GM12874 (cell line): ENCODE measurements at regions not wholly inside any gene's neighbourhood (a gene's known extent, or its start where the extent isn't known, plus 50 kb on each side); places are given as distances from the start of the nearest gene placed in this dataset.

ENCODE experiments used
- TF ChIP-seq, protein P1 (sequence below): IDR thresholded peaks from 2 replicates; pipeline ENCODE4 v1.5.1; 2011; ENCODE audit warnings: low read depth, mild to moderate bottlenecking, control low read depth, low read length, moderate library complexity; ENCODE audit not compliant: insufficient read depth

DNA sequence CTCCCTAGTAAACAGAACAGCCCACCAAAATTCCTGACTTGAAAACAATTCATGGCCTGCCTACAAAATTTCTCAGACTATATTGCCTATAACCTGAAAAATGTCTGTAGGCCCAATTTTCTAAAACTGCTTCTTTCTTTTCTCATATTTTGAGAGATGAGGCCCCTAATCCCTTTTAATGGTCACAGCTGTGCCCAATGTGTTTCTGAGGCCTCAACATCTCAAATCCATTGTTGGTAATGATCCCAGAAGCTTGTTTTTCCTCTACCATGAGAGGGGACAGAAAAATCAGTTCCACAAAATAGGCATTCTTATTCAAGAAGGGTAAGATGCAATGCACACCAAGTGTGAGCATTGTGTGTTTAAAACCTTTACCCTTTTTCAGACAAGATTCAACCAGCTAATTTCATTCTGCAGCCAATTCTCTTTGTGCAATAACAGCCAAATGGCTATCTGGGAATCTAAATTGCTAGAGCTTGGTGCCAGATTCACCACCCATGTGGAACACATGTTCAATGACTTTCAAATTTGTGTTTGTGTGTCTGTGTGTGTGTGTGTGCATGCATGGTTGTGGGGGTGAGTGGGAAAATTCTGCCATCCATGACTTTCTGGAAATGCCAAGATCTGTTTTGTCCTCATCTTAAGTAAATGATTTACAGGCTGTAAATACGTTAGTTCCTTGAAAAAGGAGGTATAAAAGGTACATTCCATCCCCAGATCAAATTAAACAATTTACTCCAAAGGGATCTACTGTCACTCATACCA, 319.5 kb downstream of the TNS1 start:
- TF ChIP-seq, protein P1, sequence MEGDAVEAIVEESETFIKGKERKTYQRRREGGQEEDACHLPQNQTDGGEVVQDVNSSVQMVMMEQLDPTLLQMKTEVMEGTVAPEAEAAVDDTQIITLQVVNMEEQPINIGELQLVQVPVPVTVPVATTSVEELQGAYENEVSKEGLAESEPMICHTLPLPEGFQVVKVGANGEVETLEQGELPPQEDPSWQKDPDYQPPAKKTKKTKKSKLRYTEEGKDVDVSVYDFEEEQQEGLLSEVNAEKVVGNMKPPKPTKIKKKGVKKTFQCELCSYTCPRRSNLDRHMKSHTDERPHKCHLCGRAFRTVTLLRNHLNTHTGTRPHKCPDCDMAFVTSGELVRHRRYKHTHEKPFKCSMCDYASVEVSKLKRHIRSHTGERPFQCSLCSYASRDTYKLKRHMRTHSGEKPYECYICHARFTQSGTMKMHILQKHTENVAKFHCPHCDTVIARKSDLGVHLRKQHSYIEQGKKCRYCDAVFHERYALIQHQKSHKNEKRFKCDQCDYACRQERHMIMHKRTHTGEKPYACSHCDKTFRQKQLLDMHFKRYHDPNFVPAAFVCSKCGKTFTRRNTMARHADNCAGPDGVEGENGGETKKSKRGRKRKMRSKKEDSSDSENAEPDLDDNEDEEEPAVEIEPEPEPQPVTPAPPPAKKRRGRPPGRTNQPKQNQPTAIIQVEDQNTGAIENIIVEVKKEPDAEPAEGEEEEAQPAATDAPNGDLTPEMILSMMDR, result no peak

DNA sequence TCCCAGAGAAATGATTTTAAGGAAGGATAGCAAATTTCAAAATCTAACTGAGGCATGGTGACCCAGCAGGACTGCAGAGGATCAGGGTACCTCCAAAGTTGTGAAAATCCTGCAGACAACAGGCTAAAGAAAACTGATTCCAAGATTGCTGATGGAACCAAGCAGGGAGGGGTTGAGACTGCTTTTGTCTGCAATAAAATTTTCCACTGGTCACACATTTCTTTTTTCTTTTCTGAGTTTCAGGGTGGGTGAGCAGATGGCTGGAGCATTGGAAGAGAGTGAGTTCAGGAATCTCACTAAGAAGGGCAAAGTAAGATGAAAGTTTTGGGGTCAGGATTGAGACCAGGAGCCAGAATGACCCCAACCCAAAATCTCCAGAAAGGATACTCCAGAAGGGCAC, 321.0 kb downstream of the TNS1 start:
- TF ChIP-seq, protein P1, result no peak

DNA sequence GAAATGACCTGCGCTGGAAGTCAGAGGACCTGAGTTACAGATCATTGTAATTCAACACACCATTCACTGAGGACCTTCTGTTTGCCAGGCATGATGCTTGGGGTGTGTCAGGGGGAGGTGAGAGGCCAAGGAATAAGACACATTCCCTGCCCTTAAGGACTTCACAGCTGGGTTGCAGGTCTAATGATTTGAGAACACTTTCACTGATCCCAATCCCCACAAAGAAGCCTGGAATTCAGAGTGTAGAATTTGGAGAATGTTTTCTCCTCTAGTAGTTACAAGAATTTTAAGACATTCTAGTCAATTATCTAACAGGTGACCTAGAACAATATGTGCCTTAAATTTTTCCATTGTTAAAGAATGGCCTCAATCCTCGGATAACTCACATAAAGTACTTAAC, 322.4 kb downstream of the TNS1 start:
- TF ChIP-seq, protein P1, result no peak

DNA sequence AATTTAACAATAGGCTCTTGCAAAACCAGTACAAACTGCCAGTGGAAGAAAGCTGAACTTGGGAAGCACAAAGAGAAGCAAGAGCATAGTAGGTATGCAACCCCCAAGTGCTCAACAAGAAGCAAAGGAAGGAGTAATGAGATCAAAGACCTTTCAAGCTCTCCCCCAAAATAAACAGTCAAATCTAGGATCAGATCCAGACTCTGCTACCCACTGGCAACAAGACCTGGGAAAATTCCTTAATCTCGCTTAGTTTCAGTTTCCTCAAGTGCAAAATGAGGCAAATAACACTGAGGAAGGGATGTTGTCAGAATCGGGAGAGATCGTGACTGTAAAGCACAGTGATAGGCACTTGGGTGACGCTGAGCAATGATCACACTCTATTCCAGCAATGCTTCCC, 329.2 kb downstream of the TNS1 start:
- TF ChIP-seq, protein P1, result no peak

DNA sequence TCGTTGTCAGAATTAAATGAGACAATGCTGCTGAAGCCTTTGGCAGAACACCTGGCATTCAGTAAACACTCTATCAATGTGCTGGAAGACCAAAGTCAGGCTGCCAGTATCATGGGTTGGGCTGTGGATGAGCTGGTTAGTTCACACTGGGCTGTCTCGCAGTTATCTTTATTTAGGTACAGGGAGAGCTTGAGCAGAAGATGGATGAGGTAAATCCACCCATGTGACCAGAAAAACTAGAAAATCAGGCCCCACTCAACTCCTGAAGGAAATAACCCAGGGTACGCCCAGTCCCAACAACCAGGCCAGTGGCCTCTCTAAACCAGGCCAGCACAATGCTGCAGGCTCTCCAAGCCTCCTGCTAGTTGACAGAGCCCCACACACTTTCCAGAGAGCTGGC, 330.3 kb downstream of the TNS1 start:
- TF ChIP-seq, protein P1, result no peak

DNA sequence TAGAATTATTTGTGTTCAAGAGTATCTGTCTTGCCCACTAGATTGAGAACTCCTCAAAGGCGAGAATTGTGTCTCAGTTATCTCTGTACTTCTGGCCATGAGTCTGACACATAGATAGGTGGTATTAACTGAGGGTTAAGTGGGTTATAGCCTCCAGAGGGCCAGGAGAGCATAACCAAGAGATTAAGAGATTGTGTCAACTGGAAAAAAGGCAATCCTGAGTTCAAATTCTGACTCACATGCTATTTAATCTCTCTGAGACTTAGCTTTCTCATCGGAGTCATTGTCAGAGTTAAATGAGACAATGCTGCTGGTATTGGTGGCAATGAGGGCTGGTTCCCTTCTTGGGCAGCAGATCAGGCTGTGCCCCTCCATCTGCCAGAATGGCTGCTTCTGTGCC, 330.9 kb downstream of the TNS1 start:
- TF ChIP-seq, protein P1, result no peak

DNA sequence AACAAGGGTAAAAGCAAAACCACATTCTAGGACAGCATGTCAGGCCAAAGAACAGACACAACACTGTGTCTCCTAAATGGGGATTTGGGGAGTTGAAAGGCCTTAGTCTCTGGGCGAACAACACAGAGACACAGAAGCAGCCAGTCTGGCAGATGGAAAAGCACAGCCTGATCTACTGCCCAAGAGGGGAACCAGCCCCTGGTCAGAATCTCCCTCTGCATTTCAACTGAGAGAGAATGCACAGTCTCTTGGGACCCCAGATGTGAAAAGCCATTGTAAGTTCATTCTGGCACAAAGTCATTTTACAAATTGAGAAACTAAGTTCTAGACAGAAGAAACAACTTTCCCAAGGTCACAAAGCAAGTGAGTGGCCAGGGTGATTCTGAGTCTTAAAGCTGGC, 331.7 kb downstream of the TNS1 start:
- TF ChIP-seq, protein P1, result no peak
